A549 (cell line): ENCODE measurements at regions not wholly inside any gene's neighbourhood (a gene's known extent, or its start where the extent isn't known, plus 50 kb on each side); places are given as distances from the start of the nearest gene placed in this dataset.

Source experiments
- ATAC-seq, 2 experiments: fragments of 200-7000 bp in 1 of 2; fragments of >200 bp in 1 of 2; cut with Nextera tagmentation in 1 of 2; cut with Tn5 transposase in 1 of 2; 3 replicates each; pipeline versions ENCODE4 v1.8.0 to v1.9.1; 2018 to 2020; ENCODE audit warnings: mild to moderate bottlenecking in 1 of 2, moderate library complexity in 1 of 2
- CTCF ChIA-PET: fragments of 300-600 bp; sonication (Branson Sonifier 250); formaldehyde crosslinking; extraction: SDS; loops from one replicate; lab custom pipeline; 2021; ENCODE audit warnings: antibody characterized with exemption, inconsistent platforms; lab: Yijun Ruan, JAX
- POLR2A ChIA-PET: fragments of 350-600 bp; formaldehyde crosslinking; extraction: SDS; loops from one replicate; lab custom pipeline; 2021; ENCODE audit warnings: antibody characterized with exemption, inconsistent platforms; lab: Yijun Ruan, JAX
- DNase-seq, 2 experiments: peaks; one replicate each; pipeline versions ENCODE4 v3.0.0 to v3.0.0-alpha.2; 2011 to 2016; ENCODE audit warnings: low read depth in 1 of 2, low spot score in 1 of 2
- FAIRE-seq: peaks from 2 replicates; lab custom pipeline; 2011; peaks lifted over from hg19 to GRCh38; lab: Jason Lieb, UNC
- H3K27ac ChIP-seq, 2 experiments: fragments of >200 bp; sonication (Bioruptor Twin); formaldehyde crosslinking; 3 replicates each; pipeline ENCODE4 v1.5.1; 2016 to 2017
- H3K4me1 ChIP-seq: fragments of >200 bp; sonication (Bioruptor Twin); formaldehyde crosslinking; 3 replicates; pipeline ENCODE4 v1.6.1; 2016
- H3K4me2 ChIP-seq: fragments of >200 bp; sonication (Bioruptor Twin); formaldehyde crosslinking; 3 replicates; pipeline ENCODE4 v1.6.1; 2016
- H3K4me3 ChIP-seq: fragments of >200 bp; sonication (Bioruptor Twin); formaldehyde crosslinking; 3 replicates; pipeline ENCODE4 v1.5.1; 2016
- H3K9me3 ChIP-seq: fragments of >200 bp; sonication (Bioruptor Twin); formaldehyde crosslinking; 3 replicates; pipeline ENCODE4 v1.6.1; 2016
- CBX8 ChIP-seq: fragments of 200-600 bp; sonication (generic); IDR thresholded peaks from 2 replicates; pipeline ENCODE4 v1.6.1; 2016
- CHD4 ChIP-seq: fragments of 200-600 bp; sonication (generic); IDR thresholded peaks from 2 replicates; pipeline ENCODE4 v1.6.1; 2016; ENCODE audit warnings: antibody characterized with exemption, mild to moderate bottlenecking, borderline replicate concordance
- EHF ChIP-seq: fragments of 250-450 bp; sonication (Bioruptor Pico); IDR thresholded peaks from 2 replicates; pipeline ENCODE4 v1.5.0; 2020; ENCODE audit warnings: mild to moderate bottlenecking
- EHMT2 ChIP-seq: fragments of 200-600 bp; sonication (generic); IDR thresholded peaks from 2 replicates; pipeline ENCODE4 v1.6.1; 2016; ENCODE audit warnings: antibody characterized with exemption, low read depth, mild to moderate bottlenecking, moderate library complexity
- ESRRA ChIP-seq: fragments of 150-350 bp; IDR thresholded peaks from 2 replicates; pipeline ENCODE4 v1.6.1; 2014; ENCODE audit warnings: mild to moderate bottlenecking, low read length, borderline replicate concordance
- FOSL2 ChIP-seq, 2 experiments: fragments of 450-650 bp in 1 of 2; fragments of >200 bp in 1 of 2; sonication (Bioruptor Twin) in 1 of 2; formaldehyde crosslinking; IDR thresholded peaks; 2 replicates each; pipeline versions ENCODE4 v1.5.0 to v1.6.1; 2016 to 2020; ENCODE audit warnings: mild to moderate bottlenecking in 1 of 2, moderate library complexity in 1 of 2
- HDAC2 ChIP-seq: fragments of 200-600 bp; sonication (generic); IDR thresholded peaks from 2 replicates; pipeline ENCODE4 v1.6.1; 2016
- HOXA7 ChIP-seq: fragments of 250-450 bp; sonication (Bioruptor Pico); IDR thresholded peaks from 2 replicates; pipeline ENCODE4 v1.5.0; 2020; ENCODE audit warnings: mild to moderate bottlenecking, moderate library complexity
- KDM1A ChIP-seq: fragments of 200-600 bp; sonication (generic); IDR thresholded peaks from 2 replicates; pipeline ENCODE4 v1.6.1; 2016; ENCODE audit warnings: low read depth, mild to moderate bottlenecking
- MAFK ChIP-seq: fragments of 450-650 bp; IDR thresholded peaks from 2 replicates; pipeline ENCODE4 v1.6.1; 2014; ENCODE audit not compliant: partially characterized antibody
- POLR2AphosphoS2 ChIP-seq: conservative IDR thresholded peaks from 2 replicates; pipeline ENCODE4 v1.6.1; 2012; ENCODE audit warnings: low read length, improper control_type of control experiment, inconsistent platforms
- RNF2 ChIP-seq: fragments of 200-600 bp; sonication (generic); IDR thresholded peaks from 2 replicates; pipeline ENCODE4 v1.6.1; 2016; ENCODE audit warnings: low read depth, mild to moderate bottlenecking, antibody characterized with exemption, moderate library complexity, borderline replicate concordance
- SREBF2 ChIP-seq: fragments of 450-650 bp; IDR thresholded peaks from 2 replicates; pipeline ENCODE4 v1.6.1; 2014; ENCODE audit warnings: mild to moderate bottlenecking, moderate library complexity
- TP53 ChIP-seq: fragments of 250-450 bp; sonication (Bioruptor Pico); IDR thresholded peaks from 2 replicates; pipeline ENCODE4 v1.5.0; 2021; ENCODE audit warnings: mild to moderate bottlenecking, moderate library complexity
- ZC3H11A ChIP-seq: fragments of 450-650 bp; IDR thresholded peaks from 2 replicates; pipeline ENCODE4 v1.6.1; 2014; ENCODE audit warnings: antibody characterized with exemption, mild to moderate bottlenecking
- ZFP36 ChIP-seq: fragments of 450-650 bp; IDR thresholded peaks from 2 replicates; pipeline ENCODE4 v1.6.1; 2014; ENCODE audit warnings: borderline replicate concordance; ENCODE audit not compliant: partially characterized antibody
- ZSCAN20 ChIP-seq: fragments of 250-450 bp; sonication (Bioruptor Pico); IDR thresholded peaks from 2 replicates; pipeline ENCODE4 v1.8.0; 2022; ENCODE audit warnings: mild to moderate bottlenecking, moderate library complexity
- WGBS: methylation state at CpG from one replicate; pipeline ENCODE4 v1.1.6; 2017; ENCODE audit errors: missing lambda C conversion rate; 5-methylcytosine and 5-hydroxymethylcytosine counted together
- TF ChIP-seq, protein P1 (sequence below): IDR thresholded peaks from 2 replicates; pipeline ENCODE4 v1.6.1; 2012
- TF ChIP-seq, protein P2 (sequence below): fragments of 450-650 bp; IDR thresholded peaks from 2 replicates; pipeline ENCODE4 v1.6.1; 2014; ENCODE audit warnings: antibody characterized with exemption
- TF ChIP-seq, protein P3 (sequence below): fragments of 250-450 bp; sonication (Bioruptor Pico); IDR thresholded peaks from 2 replicates; pipeline ENCODE4 v1.5.0; 2020; ENCODE audit warnings: low read depth, mild to moderate bottlenecking, moderate library complexity
- TF ChIP-seq, protein P4 (sequence below): fragments of >200 bp; sonication (Bioruptor Twin); formaldehyde crosslinking; IDR thresholded peaks from 3 replicates; pipeline ENCODE4 v1.5.1; 2016
- TF ChIP-seq, protein P5 (sequence below): fragments of >200 bp; sonication (Bioruptor Twin); formaldehyde crosslinking; IDR thresholded peaks from 2 replicates; pipeline ENCODE4 v1.6.1; 2016

DNA sequence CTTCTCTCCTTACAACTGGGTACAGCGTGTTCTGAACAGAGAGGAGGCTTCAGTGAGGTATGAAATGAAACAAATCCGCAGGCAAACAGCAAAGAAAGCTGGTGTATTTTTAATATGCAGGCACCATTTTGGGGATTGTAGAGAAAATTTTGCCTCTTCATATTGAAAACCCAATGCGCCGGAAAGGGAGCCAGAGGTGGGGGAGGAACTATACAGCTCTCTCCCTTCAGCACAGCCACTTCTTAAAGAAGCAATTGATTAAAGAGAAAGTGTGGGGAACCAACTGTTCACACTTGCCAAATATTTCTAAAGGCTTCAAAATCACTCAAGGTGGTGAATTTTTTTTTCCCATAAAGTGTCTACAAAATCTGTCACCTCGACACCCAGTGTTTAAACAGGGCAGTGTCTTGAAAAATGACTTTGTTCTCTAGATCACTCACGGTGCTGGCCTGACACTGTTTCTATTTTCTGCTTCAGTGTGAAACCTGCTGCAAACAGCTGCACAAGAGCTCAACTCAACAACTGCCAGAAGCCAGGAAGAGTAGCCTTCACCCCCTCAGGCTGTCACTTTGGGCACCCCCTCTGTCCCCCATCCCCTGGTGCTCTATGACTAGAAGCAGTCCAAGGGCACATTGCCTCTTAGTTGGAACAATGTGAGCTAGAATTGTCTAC is 123.8 kb upstream of the CTTNBP2NL start (continued):
- TF ChIP-seq, protein P1, sequence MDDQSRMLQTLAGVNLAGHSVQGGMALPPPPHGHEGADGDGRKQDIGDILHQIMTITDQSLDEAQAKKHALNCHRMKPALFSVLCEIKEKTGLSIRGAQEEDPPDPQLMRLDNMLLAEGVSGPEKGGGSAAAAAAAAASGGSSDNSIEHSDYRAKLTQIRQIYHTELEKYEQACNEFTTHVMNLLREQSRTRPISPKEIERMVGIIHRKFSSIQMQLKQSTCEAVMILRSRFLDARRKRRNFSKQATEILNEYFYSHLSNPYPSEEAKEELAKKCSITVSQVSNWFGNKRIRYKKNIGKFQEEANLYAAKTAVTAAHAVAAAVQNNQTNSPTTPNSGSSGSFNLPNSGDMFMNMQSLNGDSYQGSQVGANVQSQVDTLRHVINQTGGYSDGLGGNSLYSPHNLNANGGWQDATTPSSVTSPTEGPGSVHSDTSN, result no peak
- no peak for TF ChIP-seq SREBF2

DNA sequence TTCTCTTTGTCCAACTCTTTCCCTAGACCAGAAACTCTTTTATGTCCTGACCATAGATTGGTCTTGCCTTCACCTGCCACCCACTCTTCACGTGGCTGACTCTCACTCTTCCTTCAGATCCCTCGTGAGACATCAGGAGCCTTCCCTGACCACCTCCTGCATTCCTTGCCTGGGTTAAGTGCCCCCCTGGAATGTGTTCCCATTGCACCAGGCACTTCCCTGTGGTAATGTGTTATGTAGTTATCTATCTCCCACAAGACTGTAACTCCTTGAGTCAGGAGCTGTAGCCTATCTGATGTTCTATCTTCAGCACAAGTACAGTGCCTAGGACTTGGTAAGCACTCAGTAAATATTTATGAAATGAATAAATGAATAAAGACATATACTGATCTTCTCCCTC is 111.2 kb upstream of the CTTNBP2NL start:
- no peak overlapping the region for H3K4me2 ChIP-seq
- CTCF ChIA-PET, result no interaction called here
- WGBS, result 0% methylated on average over 2 of the region's 2 CpGs
- no peak overlapping the region for H3K27ac ChIP-seq
- POLR2A ChIA-PET, result no interaction called here
- DNase-seq, result no peak
- TF ChIP-seq TP53 (CRISPR knock-in tag) (no peak), ESRRA (no peak), ZC3H11A (no peak), MAFK (no peak), FOSL2 (IDR thresholded peaks at IDR 0.05) (no peak), FOSL2 (CRISPR knock-in tag; IDR thresholded peaks at IDR 0.05) (no peak), POLR2AphosphoS2 (no peak), ZSCAN20 (no peak), CHD4 (no peak), CBX8 (no peak), HOXA7 (CRISPR knock-in tag) (no peak)
- TF ChIP-seq, protein P2, sequence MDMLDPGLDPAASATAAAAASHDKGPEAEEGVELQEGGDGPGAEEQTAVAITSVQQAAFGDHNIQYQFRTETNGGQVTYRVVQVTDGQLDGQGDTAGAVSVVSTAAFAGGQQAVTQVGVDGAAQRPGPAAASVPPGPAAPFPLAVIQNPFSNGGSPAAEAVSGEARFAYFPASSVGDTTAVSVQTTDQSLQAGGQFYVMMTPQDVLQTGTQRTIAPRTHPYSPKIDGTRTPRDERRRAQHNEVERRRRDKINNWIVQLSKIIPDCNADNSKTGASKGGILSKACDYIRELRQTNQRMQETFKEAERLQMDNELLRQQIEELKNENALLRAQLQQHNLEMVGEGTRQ, result no peak
- TF ChIP-seq, protein P3, sequence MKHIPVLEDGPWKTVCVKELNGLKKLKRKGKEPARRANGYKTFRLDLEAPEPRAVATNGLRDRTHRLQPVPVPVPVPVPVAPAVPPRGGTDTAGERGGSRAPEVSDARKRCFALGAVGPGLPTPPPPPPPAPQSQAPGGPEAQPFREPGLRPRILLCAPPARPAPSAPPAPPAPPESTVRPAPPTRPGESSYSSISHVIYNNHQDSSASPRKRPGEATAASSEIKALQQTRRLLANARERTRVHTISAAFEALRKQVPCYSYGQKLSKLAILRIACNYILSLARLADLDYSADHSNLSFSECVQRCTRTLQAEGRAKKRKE (CRISPR knock-in tag), result no peak
- TF ChIP-seq, protein P4, sequence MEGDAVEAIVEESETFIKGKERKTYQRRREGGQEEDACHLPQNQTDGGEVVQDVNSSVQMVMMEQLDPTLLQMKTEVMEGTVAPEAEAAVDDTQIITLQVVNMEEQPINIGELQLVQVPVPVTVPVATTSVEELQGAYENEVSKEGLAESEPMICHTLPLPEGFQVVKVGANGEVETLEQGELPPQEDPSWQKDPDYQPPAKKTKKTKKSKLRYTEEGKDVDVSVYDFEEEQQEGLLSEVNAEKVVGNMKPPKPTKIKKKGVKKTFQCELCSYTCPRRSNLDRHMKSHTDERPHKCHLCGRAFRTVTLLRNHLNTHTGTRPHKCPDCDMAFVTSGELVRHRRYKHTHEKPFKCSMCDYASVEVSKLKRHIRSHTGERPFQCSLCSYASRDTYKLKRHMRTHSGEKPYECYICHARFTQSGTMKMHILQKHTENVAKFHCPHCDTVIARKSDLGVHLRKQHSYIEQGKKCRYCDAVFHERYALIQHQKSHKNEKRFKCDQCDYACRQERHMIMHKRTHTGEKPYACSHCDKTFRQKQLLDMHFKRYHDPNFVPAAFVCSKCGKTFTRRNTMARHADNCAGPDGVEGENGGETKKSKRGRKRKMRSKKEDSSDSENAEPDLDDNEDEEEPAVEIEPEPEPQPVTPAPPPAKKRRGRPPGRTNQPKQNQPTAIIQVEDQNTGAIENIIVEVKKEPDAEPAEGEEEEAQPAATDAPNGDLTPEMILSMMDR, result no peak
- TF ChIP-seq, all 56 proteins: peak for 0
- H3K4me1 ChIP-seq, result no peaks in the 10 kb centered on the region
- no peak overlapping the region for H3K4me3 ChIP-seq
- ATAC-seq, result no peak
- FAIRE-seq, result no peak
- no peaks in the 10 kb centered on the region for H3K9me3 ChIP-seq

DNA sequence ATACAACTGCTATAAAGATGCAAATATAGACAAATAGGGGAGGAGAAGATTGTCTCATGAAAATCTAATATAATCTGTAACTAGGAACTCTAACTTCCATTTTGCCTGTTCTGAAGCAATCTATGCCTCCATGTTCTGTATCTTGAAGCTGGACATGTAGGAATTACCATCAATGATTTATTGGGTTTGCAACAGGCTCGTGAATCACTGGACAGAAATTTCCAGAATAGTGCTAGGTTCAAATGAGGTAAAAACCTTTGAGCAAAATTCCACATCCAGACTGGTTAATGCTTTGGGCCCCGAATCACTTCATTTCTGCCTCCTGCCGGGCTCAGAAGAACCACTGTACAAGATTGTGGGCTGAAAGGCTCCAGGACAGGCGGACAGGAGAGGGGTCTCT is 110.7 kb upstream of the CTTNBP2NL start:
- WGBS, result 8% methylated on average over 4 of the region's 4 CpGs
- POLR2A ChIA-PET, result no interaction called here
- no peak for ATAC-seq
- FAIRE-seq, result no peak
- DNase-seq, result no peak
- CTCF ChIA-PET, result no interaction called here
- H3K27ac ChIP-seq, result no peak overlapping the region
- no peak overlapping the region for H3K4me3 ChIP-seq
- no peaks in the 10 kb centered on the region for H3K4me1 ChIP-seq
- no peaks in the 10 kb centered on the region for H3K9me3 ChIP-seq
- H3K4me2 ChIP-seq, result no peak overlapping the region
- no peak for TF ChIP-seq EHF (CRISPR knock-in tag)
- no peak for TF ChIP-seq ESRRA
- no peak for TF ChIP-seq ZFP36
- no peak for TF ChIP-seq EHMT2
- TF ChIP-seq, protein P5, sequence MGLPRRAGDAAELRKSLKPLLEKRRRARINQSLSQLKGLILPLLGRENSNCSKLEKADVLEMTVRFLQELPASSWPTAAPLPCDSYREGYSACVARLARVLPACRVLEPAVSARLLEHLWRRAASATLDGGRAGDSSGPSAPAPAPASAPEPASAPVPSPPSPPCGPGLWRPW, result no peak
- TF ChIP-seq RNF2, result no peak
- no peak for TF ChIP-seq KDM1A
- TF ChIP-seq HDAC2, result no peak
- TF ChIP-seq MAFK, result no peak
